ENCODE measurements at regions not wholly inside any gene's neighbourhood (a gene's known extent, or its start where the extent isn't known, plus 50 kb on each side); places are given as distances from the start of the nearest gene placed in this dataset.

- Histone ChIP-seq H3K36me3 (no peaks in the 10 kb centered on the region), H3K27me3 (no peaks in the 10 kb centered on the region), H3K9me3 (no peaks in the 10 kb centered on the region), H3K4me3 (no peak overlapping the region), H3K4me1 (no peaks in the 10 kb centered on the region), H3K27ac (no peak overlapping the region)
- 73 to 76% methylated on average over 3 to 5 of the region's 5 CpGs for WGBS, 2 donors
- no peak for DNase-seq
- TF ChIP-seq CTCF (IDR thresholded peaks at IDR 0.05), result no peak
- no peak for TF ChIP-seq EP300 (IDR thresholded peaks at IDR 0.05)
- TF ChIP-seq POLR2AphosphoS5 (IDR thresholded peaks at IDR 0.05), result no peak
- peak in 1 of 2 donors; percentile 90 for ATAC-seq (ENCODE audit: low FRiP score in 2 of 2)
Measured at GRCh38 chr16:73202161-73202729, 154.3 kb upstream of the ZFHX3 start.

- TF ChIP-seq POLR2AphosphoS5 (IDR thresholded peaks at IDR 0.05), result no peak
- TF ChIP-seq CTCF (IDR thresholded peaks at IDR 0.05), result no peak
- TF ChIP-seq EP300 (IDR thresholded peaks at IDR 0.05), result no peak
- no peak for TF ChIP-seq POLR2A (IDR thresholded peaks at IDR 0.05)
- ATAC-seq (ENCODE audit: low FRiP score in 2 of 2), result no peak
- WGBS, 2 donors, result 84 to 86% methylated on average over 7 of the region's 7 CpGs
- Histone ChIP-seq H3K36me3 (no peaks in the 10 kb centered on the region), H3K4me3 (no peak overlapping the region), H3K9me3 (no peaks in the 10 kb centered on the region), H3K27me3 (no peaks in the 10 kb centered on the region), H3K4me1 (peaks cover 0 to 5% (median 0%) of the 10 kb centered on the region in 4 donors), H3K27ac (no peak overlapping the region)
- DNase-seq, result no peak
Measured at GRCh38 chr16:73199214-73199613, 151.3 kb upstream of the ZFHX3 start.

GRCh38 chr16:73198481-73198880, 150.6 kb upstream of the ZFHX3 start:
- Histone ChIP-seq H3K9me3 (no peaks in the 10 kb centered on the region), H3K27ac (no peak overlapping the region), H3K27me3 (no peaks in the 10 kb centered on the region), H3K36me3 (no peaks in the 10 kb centered on the region), H3K4me1 (peaks cover 0 to 5% (median 0%) of the 10 kb centered on the region in 4 donors), H3K4me3 (no peak overlapping the region)
- no peak for ATAC-seq (ENCODE audit: low FRiP score in 2 of 2)
- TF ChIP-seq EP300 (IDR thresholded peaks at IDR 0.05) (no peak), POLR2AphosphoS5 (IDR thresholded peaks at IDR 0.05) (no peak), POLR2A (IDR thresholded peaks at IDR 0.05) (no peak), CTCF (IDR thresholded peaks at IDR 0.05) (no peak)
- DNase-seq, result no peak
- WGBS, 2 donors, result 78 to 85% methylated on average over 5 of the region's 5 CpGs

- Histone ChIP-seq H3K27me3 (no peaks in the 10 kb centered on the region), H3K4me1 (peaks cover 0 to 5% (median 0%) of the 10 kb centered on the region in 4 donors), H3K9me3 (no peaks in the 10 kb centered on the region), H3K36me3 (no peaks in the 10 kb centered on the region), H3K4me3 (no peak overlapping the region), H3K27ac (no peak overlapping the region)
- WGBS, 2 donors, result 89 to 90% methylated on average over 3 of the region's 3 CpGs
- no peak for TF ChIP-seq CTCF (IDR thresholded peaks at IDR 0.05)
- TF ChIP-seq POLR2A (IDR thresholded peaks at IDR 0.05), result no peak
- no peak for TF ChIP-seq EP300 (IDR thresholded peaks at IDR 0.05)
- no peak for TF ChIP-seq POLR2AphosphoS5 (IDR thresholded peaks at IDR 0.05)
- no peak for DNase-seq
- no peak for ATAC-seq (ENCODE audit: low FRiP score in 2 of 2)
Measured at GRCh38 chr16:73197598-73197997, 149.7 kb upstream of the ZFHX3 start.

- H3K4me1 ChIP-seq, result peaks cover 0 to 5% (median 0%) of the 10 kb centered on the region in 4 donors
- 26 to 36% methylated on average over 4 of the region's 4 CpGs for WGBS, 2 donors
- peak; percentile 90 to 92 for ATAC-seq (ENCODE audit: low FRiP score in 2 of 2)
- H3K27me3 ChIP-seq, result no peaks in the 10 kb centered on the region
- no peak overlapping the region for H3K4me3 ChIP-seq
- TF ChIP-seq EP300 (IDR thresholded peaks at IDR 0.05), result peak in 1 of 4 donors; percentile 35
- TF ChIP-seq POLR2A (IDR thresholded peaks at IDR 0.05), result no peak
- no peak for TF ChIP-seq POLR2AphosphoS5 (IDR thresholded peaks at IDR 0.05)
- peak; percentile 71 to 79 (median 76) for TF ChIP-seq CTCF (IDR thresholded peaks at IDR 0.05)
- no peaks in the 10 kb centered on the region for H3K9me3 ChIP-seq
- peak in 1 of 2 donors; percentile 82 for DNase-seq
- no peak overlapping the region for H3K27ac ChIP-seq
- H3K36me3 ChIP-seq, result no peaks in the 10 kb centered on the region
Measured at GRCh38 chr16:73196670-73197069, 148.7 kb upstream of the ZFHX3 start.

All from upper lobe of left lung (tissue), 6 donors.